Loucy (cell line): ENCODE measurements at regions not wholly inside any gene's neighbourhood (a gene's known extent, or its start where the extent isn't known, plus 50 kb on each side); places are given as distances from the start of the nearest gene placed in this dataset.

ENCODE experiments used
- H2AFZ ChIP-seq: fragments of 200-600 bp; sonication (generic); 2 replicates; pipeline ENCODE4 v1.6.0; 2016; ENCODE audit warnings: antibody characterized with exemption, mild to moderate bottlenecking, low read length, moderate library complexity
- H3F3A ChIP-seq: fragments of 200-600 bp; 2 replicates; pipeline ENCODE4 v1.6.0; 2016; ENCODE audit warnings: antibody characterized with exemption, low read depth, mild to moderate bottlenecking
- H3K27me3 ChIP-seq: fragments of 200-600 bp; sonication (generic); 2 replicates; pipeline ENCODE4 v1.6.1; 2014; ENCODE audit warnings: low read length, mild to moderate bottlenecking; ENCODE audit not compliant: insufficient read depth, poor library complexity, severe bottlenecking
- H3K36me3 ChIP-seq: fragments of 200-600 bp; sonication (generic); 2 replicates; pipeline ENCODE4 v1.6.1; 2016; ENCODE audit warnings: low read length; ENCODE audit not compliant: insufficient read depth
- H3K4me1 ChIP-seq: fragments of 200-600 bp; sonication (generic); 2 replicates; pipeline ENCODE4 v1.5.1; 2014; ENCODE audit warnings: low read length, mild to moderate bottlenecking; ENCODE audit not compliant: insufficient read depth, poor library complexity, severe bottlenecking
- H3K4me2 ChIP-seq: fragments of 200-600 bp; sonication (generic); 2 replicates; pipeline ENCODE4 v1.6.0; 2014; ENCODE audit warnings: antibody characterized with exemption, low read length, low read depth, mild to moderate bottlenecking; ENCODE audit not compliant: poor library complexity, severe bottlenecking
- H3K4me3 ChIP-seq: fragments of 200-600 bp; sonication (generic); 2 replicates; pipeline ENCODE4 v1.5.1; 2014; ENCODE audit warnings: low read length, mild to moderate bottlenecking, mixed read lengths; ENCODE audit not compliant: poor library complexity, severe bottlenecking
- H3K79me2 ChIP-seq: fragments of 200-600 bp; sonication (generic); 2 replicates; pipeline ENCODE4 v1.6.1; 2014; ENCODE audit warnings: low read length; ENCODE audit not compliant: insufficient read depth
- H3K9ac ChIP-seq: fragments of 200-600 bp; sonication (generic); 2 replicates; pipeline ENCODE4 v1.6.0; 2014; ENCODE audit warnings: mild to moderate bottlenecking, low read depth, low read length, moderate library complexity; ENCODE audit not compliant: poor library complexity, severe bottlenecking
- H3K9me2 ChIP-seq: fragments of 200-600 bp; sonication (generic); replicated peaks from 2 replicates; pipeline ENCODE4 v1.6.1; 2016; ENCODE audit warnings: low read depth, low read length, mixed read lengths
- H3K9me3 ChIP-seq: fragments of 200-600 bp; sonication (generic); 2 replicates; pipeline ENCODE4 v1.6.1; 2014; ENCODE audit warnings: mild to moderate bottlenecking, antibody characterized with exemption, low read length, low read depth; ENCODE audit not compliant: insufficient read depth
- H4K20me1 ChIP-seq: fragments of 200-600 bp; sonication (generic); 2 replicates; pipeline ENCODE4 v1.6.0; 2014; ENCODE audit warnings: antibody characterized with exemption, low read length, mild to moderate bottlenecking; ENCODE audit not compliant: insufficient read depth, poor library complexity, severe bottlenecking
- CTCF ChIP-seq: fragments of 200-600 bp; sonication (generic); conservative IDR thresholded peaks from 2 replicates; pipeline ENCODE4 v1.5.1; 2014; ENCODE audit warnings: mild to moderate bottlenecking, antibody characterized with exemption, low read length
- EZH2phosphoT487 ChIP-seq: fragments of 200-600 bp; IDR thresholded peaks from 2 replicates; pipeline ENCODE4 v1.6.1; 2018; ENCODE audit warnings: antibody characterized with exemption, mild to moderate bottlenecking, moderate library complexity, borderline replicate concordance

DNA sequence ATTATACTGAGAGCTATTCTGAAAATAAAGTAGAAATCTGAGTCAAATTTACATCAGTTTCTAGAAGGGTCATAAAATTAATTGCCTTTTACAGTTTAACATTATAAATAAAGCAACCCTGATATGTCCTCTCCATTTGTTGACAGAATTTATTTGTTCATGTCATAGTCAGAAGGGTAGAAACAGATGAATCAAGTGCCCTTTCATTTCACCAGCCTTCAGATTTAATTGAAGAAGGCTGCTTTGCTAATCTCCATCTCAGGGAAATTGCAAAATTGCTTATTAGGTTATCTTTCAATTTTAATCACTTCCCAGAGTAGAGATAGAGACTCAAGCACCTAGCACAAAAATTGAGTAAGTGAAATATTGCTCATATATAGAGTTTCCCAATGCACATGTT is 76.8 kb downstream of the ATXN7L3B start:
- Histone ChIP-seq H3K4me2 (no peak overlapping the region), H3F3A (no peaks in the 10 kb centered on the region), H3K27me3 (no peaks in the 10 kb centered on the region), H3K9me2 (no peaks in the 10 kb centered on the region), H3K36me3 (no peaks in the 10 kb centered on the region), H2AFZ (no peak overlapping the region), H4K20me1 (no peaks in the 10 kb centered on the region), H3K4me1 (no peaks in the 10 kb centered on the region), H3K9me3 (no peaks in the 10 kb centered on the region), H3K4me3 (no peak overlapping the region), H3K9ac (no peak overlapping the region), H3K79me2 (no peaks in the 10 kb centered on the region)
- TF ChIP-seq EZH2phosphoT487 (no peak), CTCF (no peak)

DNA sequence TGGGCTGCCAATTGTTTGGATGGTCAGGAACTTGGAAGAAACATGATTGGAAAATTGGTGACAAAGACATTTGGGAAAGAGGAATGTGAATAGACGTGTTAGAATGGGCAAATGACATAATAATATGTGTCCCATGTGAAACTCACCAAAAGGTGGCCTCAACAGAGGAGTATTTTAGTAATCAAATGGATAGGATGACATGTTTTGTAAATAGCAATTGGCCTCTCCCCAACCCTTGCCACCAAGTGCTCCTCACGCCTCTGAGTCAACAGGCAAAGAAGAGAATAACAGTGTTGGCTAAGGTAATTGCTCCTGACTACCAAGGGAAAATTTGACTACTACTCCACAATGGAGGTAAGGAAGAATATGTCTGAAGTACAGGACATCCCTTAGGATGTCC is 81.4 kb downstream of the ATXN7L3B start:
- H3K4me1 ChIP-seq = no peaks in the 10 kb centered on the region
- no peak overlapping the region for H2AFZ ChIP-seq
- H3K36me3 ChIP-seq = no peaks in the 10 kb centered on the region
- TF ChIP-seq EZH2phosphoT487 = no peak
- no peak for TF ChIP-seq CTCF
- H3K4me2 ChIP-seq = no peak overlapping the region
- H3K27me3 ChIP-seq = no peaks in the 10 kb centered on the region
- H3K9me2 ChIP-seq = no peaks in the 10 kb centered on the region
- H3F3A ChIP-seq = no peaks in the 10 kb centered on the region
- no peaks in the 10 kb centered on the region for H4K20me1 ChIP-seq
- H3K79me2 ChIP-seq = no peaks in the 10 kb centered on the region
- H3K4me3 ChIP-seq = no peak overlapping the region
- no peaks in the 10 kb centered on the region for H3K9me3 ChIP-seq
- no peak overlapping the region for H3K9ac ChIP-seq

DNA sequence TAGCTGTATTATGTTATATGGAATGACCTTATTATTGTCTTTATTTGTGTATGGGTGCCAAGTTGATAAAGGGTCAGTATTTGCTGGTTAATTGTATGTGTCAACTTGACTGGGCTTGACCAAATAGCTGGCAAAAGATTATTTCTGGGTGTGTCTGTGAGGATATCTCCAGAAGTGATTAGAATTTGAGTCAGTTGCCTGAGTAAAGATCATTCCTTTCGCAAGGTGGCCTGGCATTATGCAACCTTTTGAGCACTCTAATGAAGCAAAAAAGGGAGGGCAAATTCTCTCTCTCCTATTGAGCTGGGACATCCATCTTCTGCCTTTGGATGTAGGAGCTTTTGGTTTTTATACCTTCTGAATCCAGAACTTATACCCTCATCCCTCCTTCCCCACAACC is 82.2 kb downstream of the ATXN7L3B start:
- H3K4me1 ChIP-seq = no peaks in the 10 kb centered on the region
- no peaks in the 10 kb centered on the region for H3K9me2 ChIP-seq
- no peaks in the 10 kb centered on the region for H3K9me3 ChIP-seq
- no peak overlapping the region for H3K4me2 ChIP-seq
- no peaks in the 10 kb centered on the region for H3F3A ChIP-seq
- no peak overlapping the region for H3K4me3 ChIP-seq
- H3K79me2 ChIP-seq = no peaks in the 10 kb centered on the region
- no peaks in the 10 kb centered on the region for H3K27me3 ChIP-seq
- no peak overlapping the region for H2AFZ ChIP-seq
- TF ChIP-seq CTCF = no peak
- no peak for TF ChIP-seq EZH2phosphoT487
- H3K36me3 ChIP-seq = no peaks in the 10 kb centered on the region
- no peak overlapping the region for H3K9ac ChIP-seq
- H4K20me1 ChIP-seq = no peaks in the 10 kb centered on the region
